Astrocyte of the cerebellum (primary cell): ENCODE measurements at regions not wholly inside any gene's neighbourhood (a gene's known extent, or its start where the extent isn't known, plus 50 kb on each side); places are given as distances from the start of the nearest gene placed in this dataset.

ENCODE experiments used
- DNase-seq: peaks from one replicate; pipeline ENCODE4 v3.0.0-alpha.2; 2011; ENCODE audit warnings: low read depth
- H3K4me3 ChIP-seq: 2 replicates; pipeline ENCODE4 v1.5.1; 2011; ENCODE audit warnings: mild to moderate bottlenecking, low read depth, low read length, moderate library complexity
- CTCF ChIP-seq: IDR thresholded peaks from 2 replicates; pipeline ENCODE4 v1.5.1; 2012; ENCODE audit warnings: low read length, low read depth, moderate library complexity, mild to moderate bottlenecking; ENCODE audit errors: missing control alignments
- in situ Hi-C: cut with HindIII; loops from 2 replicates; pipeline ENCODE4 v1.10.0; 2017; ENCODE audit warnings: low sequenced_read_pairs

GRCh38 chr10:124325633-124325914 is 93.1 kb downstream of the OAT start:
- H3K4me3 ChIP-seq = no peak overlapping the region
- no peak for DNase-seq
- in situ Hi-C loops = no loop called here
- TF ChIP-seq CTCF = no peak

DNA sequence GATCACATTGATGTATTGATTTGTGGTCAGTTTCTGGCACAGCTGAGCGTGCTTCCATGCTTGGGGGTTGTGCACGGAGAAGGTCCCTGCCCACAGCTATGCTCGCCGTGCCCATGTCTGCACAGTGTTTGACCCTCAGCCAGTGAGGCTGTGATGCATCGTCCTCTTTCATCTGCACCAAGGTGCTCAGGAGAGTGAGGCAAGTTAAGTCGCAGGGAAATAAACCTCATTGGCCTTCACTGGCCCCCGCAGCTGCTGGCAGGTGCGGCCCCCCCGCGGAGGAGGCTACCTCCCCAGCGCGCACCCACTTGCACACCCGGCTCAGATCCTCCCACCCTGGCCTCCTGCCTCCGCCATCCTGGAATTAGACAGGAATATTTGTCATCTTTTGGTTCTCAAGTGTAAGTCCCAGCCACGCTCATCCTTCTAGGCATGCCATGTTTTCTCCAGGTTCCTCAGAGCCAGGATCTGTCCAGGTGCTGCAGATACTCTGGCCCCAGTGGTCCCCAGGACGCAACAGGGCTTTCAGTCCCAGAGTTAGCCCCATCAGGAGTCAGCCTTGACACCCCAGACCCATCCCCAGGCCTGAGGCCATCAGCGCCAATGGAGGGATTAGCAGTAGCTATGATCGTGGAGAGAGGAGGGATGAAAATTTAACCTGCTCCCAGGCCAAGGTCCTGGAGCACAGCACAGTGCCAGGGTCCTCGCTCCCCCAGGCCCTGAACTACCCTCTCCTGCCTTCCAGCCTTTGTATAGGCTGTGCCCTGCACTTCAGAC is 93.7 kb downstream of the OAT start:
- TF ChIP-seq CTCF = no peak
- in situ Hi-C loops = no loop called here
- H3K4me3 ChIP-seq = no peak overlapping the region
- no peak for DNase-seq

GRCh38 chr10:124324451-124324850 is 94.3 kb downstream of the OAT start:
- no peak for TF ChIP-seq CTCF

DNA sequence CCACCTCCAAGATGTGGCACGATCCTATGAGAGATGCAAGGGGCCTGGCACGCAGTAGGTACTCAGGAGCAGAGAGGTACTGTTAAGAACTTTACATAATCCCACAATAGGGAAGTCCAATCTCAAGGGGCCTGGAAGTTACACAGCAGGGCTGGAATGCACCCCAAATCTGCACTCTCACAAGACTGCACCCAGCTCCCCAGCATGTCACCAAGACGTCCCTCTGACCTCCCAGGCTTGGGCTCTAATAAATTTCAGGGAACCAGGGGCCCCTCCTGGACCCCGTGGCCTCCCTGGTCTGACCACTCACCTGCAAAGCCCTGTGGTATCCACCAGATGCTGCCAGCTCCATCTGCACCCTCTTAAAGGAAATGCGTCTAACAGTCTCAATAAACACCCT is 94.9 kb downstream of the OAT start:
- in situ Hi-C loops = no loop called here
- TF ChIP-seq CTCF = no peak
- DNase-seq = no peak
- no peak overlapping the region for H3K4me3 ChIP-seq

More at GRCh38 chr10:124324451-124324850, 94.3 kb downstream of the OAT start:
- no peak for DNase-seq
- H3K4me3 ChIP-seq = no peak overlapping the region
- in situ Hi-C loops = no loop called here

DNA sequence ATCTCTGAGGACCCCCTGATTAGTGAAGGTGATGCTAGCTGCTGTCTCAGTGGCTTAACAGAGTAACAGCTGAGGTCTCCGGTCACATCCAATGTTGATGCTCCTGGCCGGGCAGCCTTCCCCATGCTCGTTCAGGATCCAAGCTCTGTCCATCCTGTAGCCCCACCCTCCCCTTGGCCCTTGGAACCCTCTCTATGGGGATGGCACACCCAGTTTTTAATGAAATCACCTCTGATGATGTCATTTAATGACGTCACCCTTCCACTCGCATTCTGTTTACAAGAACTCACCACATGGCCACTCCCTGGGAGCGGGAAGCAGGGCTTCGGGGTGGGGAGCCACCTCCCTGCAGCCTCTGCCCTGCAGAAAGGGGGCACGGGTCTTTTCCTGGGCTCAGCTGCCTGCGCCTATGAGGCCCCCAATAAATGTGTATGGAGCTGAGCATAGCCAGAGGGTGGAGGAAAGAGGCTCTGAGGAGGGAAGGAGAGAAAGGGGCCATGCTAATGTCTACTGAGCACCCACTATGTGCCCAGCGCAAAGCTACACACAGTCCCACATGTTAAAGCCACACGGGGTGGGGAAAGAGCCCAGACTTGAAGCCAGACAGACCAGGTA is 95.5 kb downstream of the OAT start:
- H3K4me3 ChIP-seq = no peak overlapping the region
- TF ChIP-seq CTCF = no peak
- no peak for DNase-seq
- in situ Hi-C loops = no loop called here

DNA sequence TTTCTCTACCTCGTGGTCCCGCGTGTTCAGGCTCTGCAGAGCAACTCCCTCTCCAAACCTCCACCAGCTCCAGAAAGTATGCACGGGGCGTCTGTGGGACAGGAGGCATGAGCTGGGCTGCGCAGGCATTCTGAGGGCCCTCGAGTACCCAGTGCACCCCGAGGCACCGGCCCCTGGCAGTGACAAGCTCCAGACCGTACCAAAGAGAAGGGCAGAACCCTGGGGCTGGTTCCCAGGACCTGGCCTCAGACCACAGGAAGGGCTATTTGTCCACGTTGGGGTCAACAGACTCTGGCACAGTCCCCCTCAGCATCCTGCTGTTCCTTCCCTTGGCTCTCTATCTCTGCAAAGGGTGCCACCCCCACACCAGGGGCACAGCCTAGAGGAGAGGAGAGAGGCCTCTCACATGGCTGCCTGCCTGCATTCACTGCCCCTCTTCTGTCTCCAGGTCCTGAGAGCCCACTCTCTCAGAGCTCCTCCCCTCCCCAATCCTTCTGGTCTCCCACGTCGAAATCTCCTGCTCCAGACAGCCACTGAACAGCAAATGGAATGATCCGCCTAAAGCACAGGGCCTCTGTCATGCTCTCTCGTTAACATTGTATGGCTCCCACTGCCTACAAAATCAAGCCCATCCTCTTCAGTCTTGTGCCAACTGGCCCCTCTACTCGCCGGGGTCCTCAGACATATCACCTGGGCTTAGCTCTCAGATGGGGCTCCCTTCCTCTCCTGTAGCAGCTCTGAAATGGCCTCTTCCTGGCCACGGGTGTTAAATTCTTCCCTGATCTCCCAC is 96.3 kb downstream of the OAT start:
- H3K4me3 ChIP-seq = no peak overlapping the region
- in situ Hi-C loops = no loop called here
- DNase-seq = no peak
- TF ChIP-seq CTCF = no peak
